ENCODE measurements at regions not wholly inside any gene's neighbourhood (a gene's known extent, or its start where the extent isn't known, plus 50 kb on each side); places are given as distances from the start of the nearest gene placed in this dataset.

DNA sequence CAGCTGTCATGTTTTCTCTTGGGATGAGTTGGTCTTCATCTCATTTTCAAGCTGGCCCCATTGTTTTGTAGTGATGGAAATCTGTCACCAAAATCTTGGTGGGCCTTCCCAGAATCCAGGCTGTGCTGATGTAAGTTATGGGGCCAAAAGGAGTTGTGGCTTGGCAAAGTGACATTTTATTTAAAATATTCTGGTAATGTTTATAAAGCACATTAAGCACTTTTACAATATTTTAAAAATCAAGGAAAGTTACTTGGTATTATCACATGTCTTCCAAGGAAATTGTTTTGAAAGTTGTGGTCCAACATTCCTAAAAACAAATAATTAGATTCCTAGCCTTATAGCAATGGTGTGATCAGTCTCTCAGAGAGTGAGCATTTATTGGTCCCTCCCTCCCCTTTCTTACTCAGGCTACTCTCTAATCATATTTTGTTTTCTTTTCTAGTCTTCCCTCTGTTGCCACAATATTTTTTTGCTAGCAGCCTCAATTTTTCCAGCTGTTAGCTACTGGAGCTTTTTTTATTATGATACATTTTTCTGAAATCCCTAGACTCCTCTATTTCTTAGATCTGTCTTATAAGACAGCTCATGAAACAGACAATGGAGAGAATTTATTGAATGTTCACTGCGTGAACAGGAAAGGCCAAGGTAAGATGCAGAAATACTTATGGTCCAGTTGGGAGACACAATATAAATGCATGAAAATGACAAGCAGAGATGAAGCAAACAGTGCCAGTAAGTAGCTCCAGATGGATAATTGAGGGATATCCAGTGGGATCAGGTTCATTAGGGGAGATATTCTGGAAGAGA, 408.1 kb upstream of the ZNF608 start:
- TF ChIP-seq, protein P1, sequence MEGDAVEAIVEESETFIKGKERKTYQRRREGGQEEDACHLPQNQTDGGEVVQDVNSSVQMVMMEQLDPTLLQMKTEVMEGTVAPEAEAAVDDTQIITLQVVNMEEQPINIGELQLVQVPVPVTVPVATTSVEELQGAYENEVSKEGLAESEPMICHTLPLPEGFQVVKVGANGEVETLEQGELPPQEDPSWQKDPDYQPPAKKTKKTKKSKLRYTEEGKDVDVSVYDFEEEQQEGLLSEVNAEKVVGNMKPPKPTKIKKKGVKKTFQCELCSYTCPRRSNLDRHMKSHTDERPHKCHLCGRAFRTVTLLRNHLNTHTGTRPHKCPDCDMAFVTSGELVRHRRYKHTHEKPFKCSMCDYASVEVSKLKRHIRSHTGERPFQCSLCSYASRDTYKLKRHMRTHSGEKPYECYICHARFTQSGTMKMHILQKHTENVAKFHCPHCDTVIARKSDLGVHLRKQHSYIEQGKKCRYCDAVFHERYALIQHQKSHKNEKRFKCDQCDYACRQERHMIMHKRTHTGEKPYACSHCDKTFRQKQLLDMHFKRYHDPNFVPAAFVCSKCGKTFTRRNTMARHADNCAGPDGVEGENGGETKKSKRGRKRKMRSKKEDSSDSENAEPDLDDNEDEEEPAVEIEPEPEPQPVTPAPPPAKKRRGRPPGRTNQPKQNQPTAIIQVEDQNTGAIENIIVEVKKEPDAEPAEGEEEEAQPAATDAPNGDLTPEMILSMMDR (IDR thresholded peaks at IDR 0.05) = no peak
- TF ChIP-seq EP300 (IDR thresholded peaks at IDR 0.05) (no peak), POLR2A (IDR thresholded peaks at IDR 0.05) (no peak)

All from tibial nerve (tissue), 4 donors.